ENCODE measurements at regions not wholly inside any gene's neighbourhood (a gene's known extent, or its start where the extent isn't known, plus 50 kb on each side); places are given as distances from the start of the nearest gene placed in this dataset.

DNA sequence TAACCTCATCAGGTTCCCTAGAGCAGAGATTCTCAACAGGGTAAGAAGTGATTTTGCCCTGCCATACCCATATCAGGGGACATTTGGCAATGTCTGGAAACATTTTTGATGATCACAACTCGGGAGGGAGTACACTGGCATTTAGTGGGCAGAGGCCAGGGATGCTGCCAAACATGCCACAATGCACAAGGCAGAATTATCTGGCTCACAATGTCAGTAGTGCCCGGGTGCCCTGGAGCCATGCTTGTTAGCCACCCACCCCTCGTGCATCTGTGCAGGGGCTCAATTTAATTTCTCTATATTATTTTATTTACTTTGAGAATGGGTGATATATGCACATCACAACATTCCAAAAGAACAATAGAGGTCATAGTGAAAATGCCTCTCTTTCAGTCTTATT lies 82.0 kb upstream of the DHX15 start:
- Histone ChIP-seq H3K27ac (ENCODE audit: low read depth, low read length) (no peak overlapping the region), H3K27me3 (ENCODE audit: control insufficient read depth in 5 of 5, insufficient read depth in 4 of 5, low read length in 5 of 5) (no peaks in the 10 kb centered on the region), H3K4me3 (ENCODE audit: low read depth in 1 of 5, low read length in 5 of 5) (no peak overlapping the region), H3K36me3 (ENCODE audit: control insufficient read depth in 5 of 5, insufficient read depth in 5 of 5, low read length in 5 of 5) (no peaks in the 10 kb centered on the region), H3K9ac (ENCODE audit: low read length in 5 of 5) (no peak overlapping the region), H3K9me3 (ENCODE audit: control insufficient read depth in 5 of 5, low read length in 5 of 5) (no peaks in the 10 kb centered on the region), H3K4me1 (ENCODE audit: control insufficient read depth in 5 of 5, insufficient read depth in 5 of 5, low read length in 5 of 5) (peaks cover 0 to 6% (median 4%) of the 10 kb centered on the region in 5 donors)

DNA sequence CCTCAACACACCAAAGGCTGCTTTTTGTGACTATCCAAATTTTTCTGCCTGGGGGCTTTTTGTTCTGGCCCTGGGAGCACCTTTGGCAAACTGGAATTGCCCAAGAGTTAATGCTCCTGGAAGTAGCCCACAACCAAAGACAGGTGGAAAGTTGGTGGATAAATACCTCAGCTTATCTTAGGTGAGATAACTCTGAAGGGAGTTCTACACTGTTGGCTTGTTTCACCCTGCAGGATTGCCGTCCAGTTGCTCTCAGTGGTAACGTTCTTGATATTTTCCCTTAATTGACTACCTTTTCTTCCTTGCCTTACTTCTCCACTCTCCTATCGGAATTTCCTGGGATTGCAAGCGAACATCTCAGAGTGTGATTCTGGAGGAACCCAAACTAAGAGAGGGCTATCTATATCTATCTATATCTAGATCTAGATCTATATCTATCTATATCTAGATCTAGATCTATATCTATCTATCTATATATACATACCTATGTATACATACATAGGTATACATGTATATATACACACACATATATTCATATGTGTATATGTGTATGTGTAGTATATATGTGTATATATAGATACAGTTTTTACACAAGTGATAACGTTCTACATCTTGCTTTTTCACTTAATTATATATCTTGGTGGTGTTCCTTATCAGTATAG lies 82.6 kb upstream of the DHX15 start:
- H3K36me3 ChIP-seq (ENCODE audit: control insufficient read depth in 5 of 5, insufficient read depth in 5 of 5, low read length in 5 of 5): no peaks in the 10 kb centered on the region
- peaks cover 0 to 6% (median 4%) of the 10 kb centered on the region in 5 donors for H3K4me1 ChIP-seq (ENCODE audit: control insufficient read depth in 5 of 5, insufficient read depth in 5 of 5, low read length in 5 of 5)
- no peaks in the 10 kb centered on the region for H3K27me3 ChIP-seq (ENCODE audit: control insufficient read depth in 5 of 5, insufficient read depth in 4 of 5, low read length in 5 of 5)
- H3K9ac ChIP-seq (ENCODE audit: low read length in 5 of 5): no peak overlapping the region
- H3K4me3 ChIP-seq (ENCODE audit: low read depth in 1 of 5, low read length in 5 of 5): no peak overlapping the region
- H3K9me3 ChIP-seq (ENCODE audit: control insufficient read depth in 5 of 5, low read length in 5 of 5): no peaks in the 10 kb centered on the region
- H3K27ac ChIP-seq (ENCODE audit: low read depth, low read length): no peak overlapping the region

DNA sequence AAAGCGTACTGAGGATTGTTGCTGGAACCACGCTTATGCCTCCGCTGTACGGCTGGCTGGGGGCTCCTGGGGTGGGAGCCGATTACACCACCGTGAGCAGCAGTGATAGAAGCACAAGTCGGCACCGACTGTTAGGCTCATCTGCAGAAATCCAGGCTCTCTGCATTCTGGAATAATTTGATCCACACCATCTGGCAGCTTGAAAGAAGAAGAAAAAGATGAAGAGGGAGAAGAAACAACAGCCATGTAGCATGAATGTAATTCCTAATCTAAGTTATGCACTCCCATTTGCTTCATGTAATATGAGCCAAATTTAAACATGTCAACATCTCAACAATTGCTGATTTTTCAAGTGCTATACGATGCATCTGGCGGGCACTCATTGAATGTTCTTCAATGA lies 84.6 kb upstream of the DHX15 start:
- no peak overlapping the region for H3K4me3 ChIP-seq (ENCODE audit: low read depth in 1 of 5, low read length in 5 of 5)
- H3K4me1 ChIP-seq (ENCODE audit: control insufficient read depth in 5 of 5, insufficient read depth in 5 of 5, low read length in 5 of 5): peaks cover 0 to 13% (median 9%) of the 10 kb centered on the region in 5 donors
- no peaks in the 10 kb centered on the region for H3K9me3 ChIP-seq (ENCODE audit: control insufficient read depth in 5 of 5, low read length in 5 of 5)
- no peaks in the 10 kb centered on the region for H3K36me3 ChIP-seq (ENCODE audit: control insufficient read depth in 5 of 5, insufficient read depth in 5 of 5, low read length in 5 of 5)
- no peaks in the 10 kb centered on the region for H3K27me3 ChIP-seq (ENCODE audit: control insufficient read depth in 5 of 5, insufficient read depth in 4 of 5, low read length in 5 of 5)
- no peak overlapping the region for H3K9ac ChIP-seq (ENCODE audit: low read length in 5 of 5)
- no peak overlapping the region for H3K27ac ChIP-seq (ENCODE audit: low read depth, low read length)

DNA sequence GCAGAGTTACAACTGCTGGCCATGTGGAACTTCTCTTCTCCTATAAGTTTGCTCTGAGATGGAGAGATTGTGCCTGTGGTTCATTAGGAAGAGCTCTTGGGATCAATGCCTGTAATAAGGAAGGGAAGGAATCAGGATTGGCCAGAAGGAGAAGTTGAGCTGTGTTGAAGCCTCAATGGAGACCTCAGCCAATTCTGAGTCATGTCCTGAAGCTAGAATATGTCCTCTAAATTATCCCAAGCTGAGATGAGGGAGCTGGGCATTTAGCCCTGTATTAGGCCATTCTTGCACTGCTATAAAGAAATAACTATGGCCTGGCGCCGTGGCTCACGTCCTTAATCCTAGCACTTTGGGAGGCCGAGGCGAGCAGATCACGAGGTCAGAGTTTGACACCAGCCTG lies 85.4 kb upstream of the DHX15 start:
- Histone ChIP-seq H3K27ac (ENCODE audit: low read depth, low read length) (no peak overlapping the region), H3K9ac (ENCODE audit: low read length in 5 of 5) (no peak overlapping the region), H3K27me3 (ENCODE audit: control insufficient read depth in 5 of 5, insufficient read depth in 4 of 5, low read length in 5 of 5) (no peaks in the 10 kb centered on the region), H3K36me3 (ENCODE audit: control insufficient read depth in 5 of 5, insufficient read depth in 5 of 5, low read length in 5 of 5) (no peaks in the 10 kb centered on the region), H3K4me3 (ENCODE audit: low read depth in 1 of 5, low read length in 5 of 5) (no peak overlapping the region), H3K9me3 (ENCODE audit: control insufficient read depth in 5 of 5, low read length in 5 of 5) (no peaks in the 10 kb centered on the region), H3K4me1 (ENCODE audit: control insufficient read depth in 5 of 5, insufficient read depth in 5 of 5, low read length in 5 of 5) (peaks cover 0 to 12% (median 9%) of the 10 kb centered on the region in 5 donors)

DNA sequence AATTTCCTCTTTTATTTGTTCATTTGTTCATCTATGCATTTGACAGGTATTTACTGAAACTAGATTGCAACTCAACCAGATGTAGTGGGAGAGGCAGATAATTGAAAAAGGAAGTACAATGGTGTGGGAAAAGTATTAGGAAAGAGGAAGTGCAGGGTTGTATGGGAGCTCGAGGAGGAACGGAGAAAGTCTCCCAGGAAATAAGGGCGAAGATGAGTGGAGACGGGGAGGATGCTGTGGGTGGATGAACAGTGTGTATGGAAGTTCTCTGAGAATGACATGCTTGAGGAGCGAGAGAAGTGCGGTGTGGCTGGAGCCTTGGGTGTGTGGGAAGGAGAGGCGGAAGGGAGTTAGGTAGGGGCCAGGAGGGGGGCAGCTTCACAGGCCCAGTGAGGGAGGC lies 87.5 kb upstream of the DHX15 start:
- H3K36me3 ChIP-seq (ENCODE audit: control insufficient read depth in 5 of 5, insufficient read depth in 5 of 5, low read length in 5 of 5): no peaks in the 10 kb centered on the region
- no peak overlapping the region for H3K9ac ChIP-seq (ENCODE audit: low read length in 5 of 5)
- peaks cover 0 to 8% (median 5%) of the 10 kb centered on the region in 5 donors for H3K4me1 ChIP-seq (ENCODE audit: control insufficient read depth in 5 of 5, insufficient read depth in 5 of 5, low read length in 5 of 5)
- no peaks in the 10 kb centered on the region for H3K27me3 ChIP-seq (ENCODE audit: control insufficient read depth in 5 of 5, insufficient read depth in 4 of 5, low read length in 5 of 5)
- peaks cover 0 to 6% (median 0%) of the 10 kb centered on the region in 5 donors for H3K9me3 ChIP-seq (ENCODE audit: control insufficient read depth in 5 of 5, low read length in 5 of 5)
- H3K4me3 ChIP-seq (ENCODE audit: low read depth in 1 of 5, low read length in 5 of 5): no peak overlapping the region
- H3K27ac ChIP-seq (ENCODE audit: low read depth, low read length): no peak overlapping the region

DNA sequence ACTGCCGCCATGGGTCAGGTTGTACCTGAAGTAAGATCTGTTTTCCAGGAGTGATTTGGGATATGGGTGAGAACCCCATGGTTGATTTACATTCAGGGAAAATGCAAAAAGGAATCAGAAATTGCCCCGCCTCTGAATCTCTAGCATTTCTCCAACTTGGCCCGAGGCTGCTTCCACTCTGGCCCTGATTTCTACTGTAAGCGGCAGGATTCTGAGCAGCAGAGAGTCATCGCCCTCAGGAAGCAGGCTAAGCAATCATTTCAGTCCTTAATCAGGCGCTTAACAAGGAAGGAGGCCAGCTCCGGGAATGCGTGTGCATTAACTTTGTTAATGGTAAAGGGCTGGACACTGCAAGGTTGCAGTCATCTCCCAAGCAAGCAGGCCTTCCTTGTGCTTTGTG lies 88.5 kb upstream of the DHX15 start:
- Histone ChIP-seq H3K27me3 (ENCODE audit: control insufficient read depth in 5 of 5, insufficient read depth in 4 of 5, low read length in 5 of 5) (no peaks in the 10 kb centered on the region), H3K36me3 (ENCODE audit: control insufficient read depth in 5 of 5, insufficient read depth in 5 of 5, low read length in 5 of 5) (no peaks in the 10 kb centered on the region), H3K9ac (ENCODE audit: low read length in 5 of 5) (no peak overlapping the region), H3K4me1 (ENCODE audit: control insufficient read depth in 5 of 5, insufficient read depth in 5 of 5, low read length in 5 of 5) (peaks cover 0 to 8% (median 5%) of the 10 kb centered on the region in 5 donors), H3K27ac (ENCODE audit: low read depth, low read length) (no peak overlapping the region), H3K4me3 (ENCODE audit: low read depth in 1 of 5, low read length in 5 of 5) (no peak overlapping the region), H3K9me3 (ENCODE audit: control insufficient read depth in 5 of 5, low read length in 5 of 5) (peaks cover 0 to 6% (median 0%) of the 10 kb centered on the region in 5 donors)

DNA sequence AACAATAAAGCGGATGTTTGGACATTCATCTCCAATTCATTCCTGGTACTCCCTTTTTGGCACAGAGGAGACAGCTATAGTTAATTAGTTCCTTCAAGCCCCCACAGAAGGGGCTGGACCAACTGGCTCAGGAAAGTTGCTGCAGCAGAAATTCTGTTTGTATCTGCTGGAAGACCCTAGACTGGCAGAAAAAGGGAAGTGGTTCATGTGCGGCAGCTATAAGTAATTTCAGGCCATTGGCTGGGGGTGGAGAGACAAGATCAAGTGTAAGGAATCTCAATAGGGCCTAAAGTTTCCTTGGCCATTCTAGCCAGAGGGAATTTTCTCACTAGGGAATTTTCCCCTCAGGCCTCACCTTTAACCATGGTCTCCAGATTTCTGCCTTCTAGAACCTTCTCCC lies 89.9 kb upstream of the DHX15 start:
- peaks cover 0 to 6% (median 0%) of the 10 kb centered on the region in 5 donors for H3K9me3 ChIP-seq (ENCODE audit: control insufficient read depth in 5 of 5, low read length in 5 of 5)
- H3K4me3 ChIP-seq (ENCODE audit: low read depth in 1 of 5, low read length in 5 of 5): no peak overlapping the region
- H3K4me1 ChIP-seq (ENCODE audit: control insufficient read depth in 5 of 5, insufficient read depth in 5 of 5, low read length in 5 of 5): peaks cover 0 to 8% (median 5%) of the 10 kb centered on the region in 5 donors
- no peak overlapping the region for H3K9ac ChIP-seq (ENCODE audit: low read length in 5 of 5)
- no peaks in the 10 kb centered on the region for H3K36me3 ChIP-seq (ENCODE audit: control insufficient read depth in 5 of 5, insufficient read depth in 5 of 5, low read length in 5 of 5)
- no peak overlapping the region for H3K27ac ChIP-seq (ENCODE audit: low read depth, low read length)
- no peaks in the 10 kb centered on the region for H3K27me3 ChIP-seq (ENCODE audit: control insufficient read depth in 5 of 5, insufficient read depth in 4 of 5, low read length in 5 of 5)

DNA sequence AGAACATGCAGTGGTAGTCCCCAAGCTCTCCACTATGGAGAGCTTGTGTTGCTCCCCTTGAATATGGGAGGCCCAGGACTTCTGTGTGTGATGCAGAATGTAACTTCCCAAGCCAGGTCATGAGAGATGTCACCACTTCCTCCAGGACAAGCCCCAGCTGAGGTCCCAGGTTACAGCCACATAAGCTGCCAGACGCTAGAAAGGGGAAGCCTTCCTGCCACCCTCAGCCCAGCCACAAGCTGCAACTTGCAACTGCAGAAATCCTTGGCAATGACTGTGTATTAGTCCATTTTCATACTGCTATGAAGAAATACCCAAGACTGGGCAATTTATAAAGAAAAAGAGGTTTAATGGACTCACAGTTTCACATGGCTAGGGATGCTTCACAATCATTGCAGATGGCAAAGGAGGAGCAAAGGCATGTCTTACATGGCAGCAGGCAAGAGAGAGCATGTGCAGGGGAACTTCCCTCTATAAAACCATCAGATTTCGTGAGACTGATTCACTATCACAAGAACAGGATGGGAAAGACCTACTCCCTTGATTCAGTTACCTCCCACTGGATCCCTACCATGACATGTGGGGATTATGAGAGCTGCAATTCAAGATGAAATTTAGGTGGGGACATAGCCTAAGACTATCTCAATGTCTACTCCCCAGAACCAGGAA lies 91.5 kb upstream of the DHX15 start:
- Histone ChIP-seq H3K4me3 (ENCODE audit: low read depth in 1 of 5, low read length in 5 of 5) (no peak overlapping the region), H3K36me3 (ENCODE audit: control insufficient read depth in 5 of 5, insufficient read depth in 5 of 5, low read length in 5 of 5) (no peaks in the 10 kb centered on the region), H3K9ac (ENCODE audit: low read length in 5 of 5) (no peak overlapping the region)

DNA sequence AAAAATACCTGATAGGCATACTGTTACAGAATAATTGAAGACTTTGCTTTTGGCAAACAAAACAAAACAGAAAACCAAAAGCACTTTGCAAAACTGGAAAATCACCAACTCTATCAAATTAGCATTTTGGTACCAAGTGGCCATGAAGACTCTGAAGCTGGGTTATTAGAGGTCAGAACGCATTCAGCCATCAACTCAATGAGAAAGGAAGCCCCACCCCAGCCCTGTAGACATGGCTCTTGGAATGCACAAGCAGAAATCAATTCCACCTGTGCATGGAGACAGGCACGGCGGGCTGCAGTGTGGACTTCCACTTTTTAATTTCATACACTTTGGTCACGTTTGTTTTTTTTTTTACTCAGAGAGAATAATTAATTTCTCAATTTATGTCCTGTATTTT lies 93.6 kb upstream of the DHX15 start:
- Histone ChIP-seq H3K9ac (ENCODE audit: low read length in 5 of 5) (no peak overlapping the region), H3K27me3 (ENCODE audit: control insufficient read depth in 5 of 5, insufficient read depth in 4 of 5, low read length in 5 of 5) (no peaks in the 10 kb centered on the region), H3K4me1 (ENCODE audit: control insufficient read depth in 5 of 5, insufficient read depth in 5 of 5, low read length in 5 of 5) (peaks cover 0 to 4% (median 3%) of the 10 kb centered on the region in 5 donors), H3K36me3 (ENCODE audit: control insufficient read depth in 5 of 5, insufficient read depth in 5 of 5, low read length in 5 of 5) (no peaks in the 10 kb centered on the region), H3K27ac (ENCODE audit: low read depth, low read length) (no peak overlapping the region), H3K4me3 (ENCODE audit: low read depth in 1 of 5, low read length in 5 of 5) (no peak overlapping the region), H3K9me3 (ENCODE audit: control insufficient read depth in 5 of 5, low read length in 5 of 5) (peaks cover 0 to 6% (median 0%) of the 10 kb centered on the region in 5 donors)

More for the DNA sequence above, 91.5 kb upstream of the DHX15 start:
- peaks cover 0 to 8% (median 5%) of the 10 kb centered on the region in 5 donors for H3K4me1 ChIP-seq (ENCODE audit: control insufficient read depth in 5 of 5, insufficient read depth in 5 of 5, low read length in 5 of 5)
- peaks cover 0 to 6% (median 0%) of the 10 kb centered on the region in 5 donors for H3K9me3 ChIP-seq (ENCODE audit: control insufficient read depth in 5 of 5, low read length in 5 of 5)
- no peak overlapping the region for H3K27ac ChIP-seq (ENCODE audit: low read depth, low read length)
- H3K27me3 ChIP-seq (ENCODE audit: control insufficient read depth in 5 of 5, insufficient read depth in 4 of 5, low read length in 5 of 5): no peaks in the 10 kb centered on the region

DNA sequence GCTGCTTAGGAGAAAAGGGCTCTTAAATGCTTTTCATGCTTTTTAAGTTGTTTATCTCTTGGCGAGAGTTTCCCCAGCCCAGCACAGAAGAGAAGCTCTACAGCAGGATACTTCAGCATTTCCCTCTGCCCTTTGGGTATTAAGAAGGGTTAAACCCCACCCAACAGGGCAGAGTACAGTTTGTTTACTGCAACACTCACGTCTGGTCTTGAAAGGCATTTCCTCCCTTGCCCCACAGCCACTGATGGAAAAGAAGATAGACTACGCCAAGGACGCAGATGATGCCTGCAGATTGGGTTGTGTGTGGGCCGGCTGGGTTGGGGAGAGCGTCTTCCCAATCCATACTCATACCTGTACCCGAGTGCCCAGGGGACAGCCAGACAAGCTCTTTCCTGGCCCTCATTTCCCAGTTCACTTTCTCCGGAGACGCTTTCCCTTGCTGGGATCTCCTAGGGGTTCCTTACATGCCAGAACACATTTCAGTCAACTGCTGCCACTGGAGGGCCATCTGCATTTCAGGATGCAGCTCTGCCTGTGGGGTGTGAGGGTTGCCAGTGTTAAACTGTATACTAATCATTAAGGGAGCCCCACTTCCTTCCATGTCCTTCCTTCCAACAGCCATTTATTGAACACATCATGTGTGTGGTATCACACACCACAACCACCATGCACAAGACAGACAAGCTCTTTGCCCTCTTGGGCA lies 96.5 kb upstream of the DHX15 start:
- Histone ChIP-seq H3K36me3 (ENCODE audit: control insufficient read depth in 5 of 5, insufficient read depth in 5 of 5, low read length in 5 of 5) (no peaks in the 10 kb centered on the region), H3K4me3 (ENCODE audit: low read depth in 1 of 5, low read length in 5 of 5) (no peak overlapping the region)

More for the DNA sequence above, 96.5 kb upstream of the DHX15 start:
- Histone ChIP-seq H3K27ac (ENCODE audit: low read depth, low read length) (no peak overlapping the region), H3K4me1 (ENCODE audit: control insufficient read depth in 5 of 5, insufficient read depth in 5 of 5, low read length in 5 of 5) (no peaks in the 10 kb centered on the region), H3K9ac (ENCODE audit: low read length in 5 of 5) (no peak overlapping the region), H3K9me3 (ENCODE audit: control insufficient read depth in 5 of 5, low read length in 5 of 5) (peaks cover 0 to 3% (median 0%) of the 10 kb centered on the region in 5 donors), H3K27me3 (ENCODE audit: control insufficient read depth in 5 of 5, insufficient read depth in 4 of 5, low read length in 5 of 5) (no peaks in the 10 kb centered on the region)

Measured in subcutaneous abdominal adipose tissue (tissue), 5 donors.